ENCODE measurements at regions not wholly inside any gene's neighbourhood (a gene's known extent, or its start where the extent isn't known, plus 50 kb on each side); places are given as distances from the start of the nearest gene placed in this dataset.
"Not testable (repeated sequence)": the region's sequence is repeated elsewhere in the genome, so short reads cannot be mapped to it uniquely, and the experiment has no call there.

- no peak overlapping the region for H3K4me3 ChIP-seq (ENCODE audit: low read length)
- H3K27me3 ChIP-seq (ENCODE audit: control insufficient read depth, insufficient read depth, low read length) = no peaks in the 10 kb centered on the region
- H3K9me3 ChIP-seq (replicated peaks; ENCODE audit: control insufficient read depth, low read depth, low read length) = no peaks in the 10 kb centered on the region
- no peaks in the 10 kb centered on the region for H3K4me1 ChIP-seq (ENCODE audit: control insufficient read depth, insufficient read depth, low read length)
- H3K36me3 ChIP-seq (ENCODE audit: control insufficient read depth, insufficient read depth, low read length) = no peaks in the 10 kb centered on the region
- 76% methylated on average over 4 of the region's 8 CpGs for WGBS (ENCODE audit: insufficient coverage)
- DNase-seq = no peak
- no peak overlapping the region for H3K27ac ChIP-seq (ENCODE audit: low read length)
Observed at GRCh38 chr1:174105086-174105485, 54.2 kb upstream of the RABGAP1L start.

GRCh38 chr1:174103766-174104165 lies 55.6 kb upstream of the RABGAP1L start:
- H3K36me3 ChIP-seq (ENCODE audit: control insufficient read depth, insufficient read depth, low read length) = no peaks in the 10 kb centered on the region
- H3K27ac ChIP-seq (ENCODE audit: low read length) = no peak overlapping the region
- no peak overlapping the region for H3K4me3 ChIP-seq (ENCODE audit: low read length)
- no CpG with 5 or more reads among the region's 2 CpGs for WGBS (ENCODE audit: insufficient coverage)
- H3K27me3 ChIP-seq (ENCODE audit: control insufficient read depth, insufficient read depth, low read length) = no peaks in the 10 kb centered on the region
- no peak for DNase-seq
- H3K4me1 ChIP-seq (ENCODE audit: control insufficient read depth, insufficient read depth, low read length) = no peaks in the 10 kb centered on the region
- H3K9me3 ChIP-seq (replicated peaks; ENCODE audit: control insufficient read depth, low read depth, low read length) = no peaks in the 10 kb centered on the region

GRCh38 chr1:174101976-174102375 lies 57.3 kb upstream of the RABGAP1L start:
- H3K27me3 ChIP-seq (ENCODE audit: control insufficient read depth, insufficient read depth, low read length); H3K27ac ChIP-seq (ENCODE audit: low read length); H3K9me3 ChIP-seq (replicated peaks; ENCODE audit: control insufficient read depth, low read depth, low read length); H3K4me3 ChIP-seq (ENCODE audit: low read length); DNase-seq; H3K4me1 ChIP-seq (ENCODE audit: control insufficient read depth, insufficient read depth, low read length); H3K36me3 ChIP-seq (ENCODE audit: control insufficient read depth, insufficient read depth, low read length): not testable (repeated sequence)
- 98% methylated on average over 4 of the region's 9 CpGs for WGBS (ENCODE audit: insufficient coverage)

- Histone ChIP-seq H3K4me1 (ENCODE audit: control insufficient read depth, insufficient read depth, low read length) (no peaks in the 10 kb centered on the region), H3K27me3 (ENCODE audit: control insufficient read depth, insufficient read depth, low read length) (no peaks in the 10 kb centered on the region), H3K9me3 (replicated peaks; ENCODE audit: control insufficient read depth, low read depth, low read length) (no peaks in the 10 kb centered on the region), H3K4me3 (ENCODE audit: low read length) (no peak overlapping the region), H3K36me3 (ENCODE audit: control insufficient read depth, insufficient read depth, low read length) (no peaks in the 10 kb centered on the region), H3K27ac (ENCODE audit: low read length) (no peak overlapping the region)
- WGBS (ENCODE audit: insufficient coverage) = 45% methylated on average over 2 of the region's 2 CpGs
- no peak for DNase-seq
Observed at GRCh38 chr1:174097426-174097825, 61.9 kb upstream of the RABGAP1L start.

- 56% methylated on average over 1 of the region's 5 CpGs for WGBS (ENCODE audit: insufficient coverage)
- H3K36me3 ChIP-seq (ENCODE audit: control insufficient read depth, insufficient read depth, low read length); H3K4me1 ChIP-seq (ENCODE audit: control insufficient read depth, insufficient read depth, low read length); H3K27me3 ChIP-seq (ENCODE audit: control insufficient read depth, insufficient read depth, low read length); H3K4me3 ChIP-seq (ENCODE audit: low read length); H3K27ac ChIP-seq (ENCODE audit: low read length); DNase-seq; H3K9me3 ChIP-seq (replicated peaks; ENCODE audit: control insufficient read depth, low read depth, low read length): not testable (repeated sequence)
Observed at GRCh38 chr1:174093789-174094188, 65.5 kb upstream of the RABGAP1L start.

- no peak overlapping the region for H3K27ac ChIP-seq (ENCODE audit: low read length)
- H3K36me3 ChIP-seq (ENCODE audit: control insufficient read depth, insufficient read depth, low read length) = no peaks in the 10 kb centered on the region
- DNase-seq = no peak
- no peak overlapping the region for H3K4me3 ChIP-seq (ENCODE audit: low read length)
- no peaks in the 10 kb centered on the region for H3K27me3 ChIP-seq (ENCODE audit: control insufficient read depth, insufficient read depth, low read length)
- no CpG with 5 or more reads among the region's 3 CpGs for WGBS (ENCODE audit: insufficient coverage)
- H3K9me3 ChIP-seq (replicated peaks; ENCODE audit: control insufficient read depth, low read depth, low read length) = no peaks in the 10 kb centered on the region
- no peaks in the 10 kb centered on the region for H3K4me1 ChIP-seq (ENCODE audit: control insufficient read depth, insufficient read depth, low read length)
Observed at GRCh38 chr1:174090471-174090870, 68.3 kb upstream of the RC3H1 start.

GRCh38 chr1:174080819-174081218 lies 58.7 kb upstream of the RC3H1 start:
- WGBS (ENCODE audit: insufficient coverage) = no CpG with 5 or more reads among the region's 1 CpG
- no peaks in the 10 kb centered on the region for H3K4me1 ChIP-seq (ENCODE audit: control insufficient read depth, insufficient read depth, low read length)
- no peak for DNase-seq
- no peak overlapping the region for H3K4me3 ChIP-seq (ENCODE audit: low read length)
- no peaks in the 10 kb centered on the region for H3K9me3 ChIP-seq (replicated peaks; ENCODE audit: control insufficient read depth, low read depth, low read length)
- no peaks in the 10 kb centered on the region for H3K36me3 ChIP-seq (ENCODE audit: control insufficient read depth, insufficient read depth, low read length)
- H3K27me3 ChIP-seq (ENCODE audit: control insufficient read depth, insufficient read depth, low read length) = no peaks in the 10 kb centered on the region
- H3K27ac ChIP-seq (ENCODE audit: low read length) = no peak overlapping the region

GRCh38 chr1:174079796-174080195 lies 57.6 kb upstream of the RC3H1 start:
- DNase-seq = no peak
- H3K27ac ChIP-seq (ENCODE audit: low read length) = no peak overlapping the region
- no peak overlapping the region for H3K4me3 ChIP-seq (ENCODE audit: low read length)
- H3K36me3 ChIP-seq (ENCODE audit: control insufficient read depth, insufficient read depth, low read length) = no peaks in the 10 kb centered on the region
- H3K27me3 ChIP-seq (ENCODE audit: control insufficient read depth, insufficient read depth, low read length) = no peaks in the 10 kb centered on the region
- H3K9me3 ChIP-seq (replicated peaks; ENCODE audit: control insufficient read depth, low read depth, low read length) = no peaks in the 10 kb centered on the region
- no peaks in the 10 kb centered on the region for H3K4me1 ChIP-seq (ENCODE audit: control insufficient read depth, insufficient read depth, low read length)

- no CpG with 5 or more reads among the region's 5 CpGs for WGBS (ENCODE audit: insufficient coverage)
- not testable (repeated sequence) for H3K27ac ChIP-seq (ENCODE audit: low read length); H3K27me3 ChIP-seq (ENCODE audit: control insufficient read depth, insufficient read depth, low read length); H3K4me3 ChIP-seq (ENCODE audit: low read length); H3K36me3 ChIP-seq (ENCODE audit: control insufficient read depth, insufficient read depth, low read length); DNase-seq; H3K9me3 ChIP-seq (replicated peaks; ENCODE audit: control insufficient read depth, low read depth, low read length); H3K4me1 ChIP-seq (ENCODE audit: control insufficient read depth, insufficient read depth, low read length)
Observed at GRCh38 chr1:174078916-174079315, 56.8 kb upstream of the RC3H1 start.

GRCh38 chr1:174077749-174078490 lies 55.8 kb upstream of the RC3H1 start:
- Histone ChIP-seq H3K27ac (ENCODE audit: low read length) (no peak overlapping the region), H3K36me3 (ENCODE audit: control insufficient read depth, insufficient read depth, low read length) (no peaks in the 10 kb centered on the region), H3K27me3 (ENCODE audit: control insufficient read depth, insufficient read depth, low read length) (no peaks in the 10 kb centered on the region), H3K4me3 (ENCODE audit: low read length) (no peak overlapping the region), H3K4me1 (ENCODE audit: control insufficient read depth, insufficient read depth, low read length) (no peaks in the 10 kb centered on the region), H3K9me3 (replicated peaks; ENCODE audit: control insufficient read depth, low read depth, low read length) (no peaks in the 10 kb centered on the region)
- DNase-seq = peak; percentile 5
- WGBS (ENCODE audit: insufficient coverage) = 34% methylated on average over 4 of the region's 7 CpGs

GRCh38 chr1:174075245-174075692 lies 53.1 kb upstream of the RC3H1 start:
- Histone ChIP-seq H3K27ac (ENCODE audit: low read length) (no peak overlapping the region), H3K36me3 (ENCODE audit: control insufficient read depth, insufficient read depth, low read length) (no peaks in the 10 kb centered on the region), H3K4me1 (ENCODE audit: control insufficient read depth, insufficient read depth, low read length) (no peaks in the 10 kb centered on the region), H3K27me3 (ENCODE audit: control insufficient read depth, insufficient read depth, low read length) (no peaks in the 10 kb centered on the region), H3K9me3 (replicated peaks; ENCODE audit: control insufficient read depth, low read depth, low read length) (no peaks in the 10 kb centered on the region), H3K4me3 (ENCODE audit: low read length) (no peak overlapping the region)
- WGBS (ENCODE audit: insufficient coverage) = no CpG with 5 or more reads among the region's 2 CpGs
- DNase-seq = no peak

Measured in muscle of leg (tissue), 3 donors.